ENCODE measurements at regions not wholly inside any gene's neighbourhood (a gene's known extent, or its start where the extent isn't known, plus 50 kb on each side); places are given as distances from the start of the nearest gene placed in this dataset.

- no peak for DNase-seq
Observed at GRCh38 chr4:11801466-11802446, 373.1 kb upstream of the HS3ST1 start.

- no peak for DNase-seq
Observed at GRCh38 chr4:11799196-11799595, 370.5 kb upstream of the HS3ST1 start.

DNA sequence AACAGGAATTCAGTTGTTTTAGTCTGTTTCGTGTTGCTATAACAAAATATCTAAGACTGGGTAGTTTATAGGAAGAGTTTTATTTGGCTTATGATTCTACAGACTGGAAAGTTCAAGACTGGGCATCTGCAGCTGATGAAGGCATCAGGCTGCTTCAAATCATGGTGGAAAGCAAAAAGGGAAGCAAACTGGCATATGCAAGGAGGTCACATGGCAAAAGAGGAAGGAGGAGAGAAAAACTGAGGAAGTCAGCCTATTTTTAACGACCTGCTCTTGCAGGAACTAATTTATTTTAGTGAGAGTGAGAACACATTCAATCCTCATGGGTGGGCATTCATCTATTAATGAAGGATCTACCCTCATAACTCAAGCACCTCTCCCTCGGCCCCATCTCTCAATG is 363.1 kb upstream of the HS3ST1 start:
- no peak for DNase-seq

DNA sequence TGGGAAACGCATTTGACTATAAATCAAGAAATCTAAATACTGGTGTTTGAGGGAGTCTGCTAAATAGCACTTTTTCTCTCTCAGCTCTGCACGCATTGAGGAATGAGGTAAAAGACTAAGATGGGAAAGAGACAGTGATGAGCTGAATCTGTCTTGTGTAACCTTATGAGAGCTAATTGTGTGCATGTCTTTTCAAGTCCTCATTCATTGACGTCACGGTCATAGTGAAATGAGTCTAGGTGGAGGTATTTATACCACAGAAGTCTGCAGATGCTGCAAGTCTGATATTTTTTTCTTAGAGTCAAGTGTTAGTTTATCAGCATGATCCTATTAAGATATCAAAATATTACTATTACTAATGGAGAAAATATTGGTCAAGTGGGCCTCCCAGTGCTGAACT is 361.5 kb upstream of the HS3ST1 start:
- no peak for DNase-seq

- no peak for DNase-seq
Observed at GRCh38 chr4:11783588-11783987, 354.9 kb upstream of the HS3ST1 start.

- DNase-seq: no peak
Observed at GRCh38 chr4:11782859-11783258, 354.2 kb upstream of the HS3ST1 start.

GRCh38 chr4:11777447-11777846 is 348.8 kb upstream of the HS3ST1 start:
- DNase-seq: no peak

DNA sequence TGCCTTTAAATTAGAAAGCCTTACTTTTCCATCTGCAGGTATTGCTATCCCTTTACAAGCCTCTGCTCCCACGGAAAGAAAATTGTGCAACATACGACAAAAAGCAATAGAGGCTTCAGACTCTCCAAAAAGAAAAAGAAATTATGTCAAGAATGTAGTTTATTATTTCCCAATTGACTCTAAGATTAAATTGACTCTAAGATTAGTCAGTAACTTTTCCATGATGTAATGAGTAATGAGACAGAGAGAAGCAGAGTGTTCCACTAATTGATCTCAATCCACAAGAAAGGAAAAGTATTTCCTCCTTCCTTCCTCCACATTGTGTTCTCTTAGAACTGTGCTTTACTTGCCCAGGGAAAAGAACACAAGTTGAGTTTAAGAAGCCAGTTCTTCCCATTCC is 345.7 kb upstream of the HS3ST1 start:
- DNase-seq: no peak

DNA sequence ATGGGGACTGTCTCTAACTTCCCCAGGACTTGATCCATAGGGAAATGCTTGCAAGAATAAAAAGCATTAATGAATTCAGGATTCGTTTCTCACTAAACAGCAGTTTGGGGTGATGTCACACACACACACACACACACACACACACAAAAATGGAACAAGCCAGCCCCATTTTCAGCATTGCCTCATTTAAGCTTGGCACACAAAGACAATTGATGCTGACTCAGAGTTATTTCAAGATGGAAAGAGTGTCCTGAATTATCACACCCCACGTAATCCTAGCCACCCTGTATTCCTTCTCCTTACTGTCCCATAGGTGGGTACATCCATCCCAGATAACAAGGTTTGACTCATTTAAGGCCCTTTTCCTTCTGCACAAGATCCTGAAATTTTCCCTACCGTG is 345.1 kb upstream of the HS3ST1 start:
- no peak for DNase-seq

DNA sequence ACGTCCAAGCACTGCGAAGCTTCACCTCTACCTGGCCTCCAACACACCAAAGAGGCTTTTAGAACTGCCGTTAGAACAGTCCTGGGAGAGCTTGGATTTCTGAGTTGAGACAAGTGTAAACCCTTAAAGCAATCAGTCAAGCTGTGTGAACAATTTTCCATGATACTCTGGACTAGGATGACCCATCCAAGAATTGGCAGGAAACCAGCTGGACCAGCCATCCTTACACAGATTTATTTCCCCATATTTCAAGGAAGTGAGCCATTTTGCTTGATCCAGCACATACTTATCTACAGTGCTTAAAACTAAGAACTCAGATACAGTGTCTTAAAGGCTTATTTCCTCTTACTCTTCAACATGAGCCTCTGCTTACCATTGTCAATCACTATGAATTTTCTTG is 340.7 kb upstream of the HS3ST1 start:
- DNase-seq: no peak

DNA sequence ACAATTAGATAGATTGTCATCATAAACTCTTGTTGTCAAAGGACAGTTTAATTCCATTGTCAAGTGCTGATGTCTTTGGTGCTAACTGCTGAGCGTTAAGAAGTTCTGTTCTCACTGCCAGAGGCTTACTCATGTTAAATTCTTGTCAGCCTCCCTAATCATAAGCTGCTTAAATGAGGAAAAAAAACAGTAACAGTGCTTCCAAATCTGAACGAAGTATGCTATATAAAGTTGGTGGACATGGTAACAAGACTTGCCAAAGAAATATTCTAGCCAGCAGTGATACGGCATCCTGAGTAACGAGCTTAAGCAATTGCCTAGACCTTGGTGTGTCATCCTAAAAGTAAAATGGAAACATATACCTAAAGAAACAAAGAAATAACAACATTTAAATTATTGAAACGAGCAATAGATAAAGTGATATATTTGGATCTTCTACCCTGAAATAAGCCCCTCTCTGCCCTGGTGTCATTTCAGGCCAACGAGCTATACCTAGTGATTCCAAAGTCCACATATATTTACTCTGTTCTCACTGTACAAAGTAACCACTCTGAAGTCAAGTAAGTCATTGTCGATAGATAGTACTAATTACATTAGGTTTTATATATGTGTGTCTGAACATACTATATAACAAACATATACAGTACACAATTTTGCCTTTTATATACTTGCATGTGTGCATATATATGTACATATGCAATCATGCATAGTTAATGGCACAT is 339.7 kb upstream of the HS3ST1 start:
- no peak for DNase-seq

- DNase-seq: no peak
Observed at GRCh38 chr4:11765849-11766453, 337.3 kb upstream of the HS3ST1 start.

- no peak for DNase-seq
Observed at GRCh38 chr4:11748164-11748872, 319.6 kb upstream of the HS3ST1 start.

GRCh38 chr4:11746734-11747133 is 318.0 kb upstream of the HS3ST1 start:
- DNase-seq: no peak

DNA sequence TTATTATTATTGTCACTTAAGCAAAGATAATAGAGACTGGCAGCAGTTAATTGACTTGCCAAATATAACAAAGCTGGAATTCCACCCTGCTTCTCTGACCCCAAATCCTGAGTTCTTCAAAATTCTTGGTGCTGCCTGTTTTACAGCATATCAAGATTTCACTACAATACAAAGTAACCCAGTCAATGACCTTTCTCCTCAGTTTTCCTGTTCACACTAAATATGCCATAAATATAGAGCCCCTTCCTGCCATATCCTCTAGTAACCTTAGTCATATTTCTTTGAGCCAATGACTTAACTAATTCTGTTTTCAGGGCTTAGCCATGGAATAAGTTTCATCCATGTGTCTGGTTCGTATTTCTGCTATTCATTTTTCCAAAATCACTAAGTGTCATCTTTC is 315.3 kb upstream of the HS3ST1 start:
- DNase-seq: no peak

- no peak for DNase-seq
Observed at GRCh38 chr4:11743236-11743635, 314.5 kb upstream of the HS3ST1 start.

GRCh38 chr4:11741190-11741652 is 312.5 kb upstream of the HS3ST1 start:
- no peak for DNase-seq

DNA sequence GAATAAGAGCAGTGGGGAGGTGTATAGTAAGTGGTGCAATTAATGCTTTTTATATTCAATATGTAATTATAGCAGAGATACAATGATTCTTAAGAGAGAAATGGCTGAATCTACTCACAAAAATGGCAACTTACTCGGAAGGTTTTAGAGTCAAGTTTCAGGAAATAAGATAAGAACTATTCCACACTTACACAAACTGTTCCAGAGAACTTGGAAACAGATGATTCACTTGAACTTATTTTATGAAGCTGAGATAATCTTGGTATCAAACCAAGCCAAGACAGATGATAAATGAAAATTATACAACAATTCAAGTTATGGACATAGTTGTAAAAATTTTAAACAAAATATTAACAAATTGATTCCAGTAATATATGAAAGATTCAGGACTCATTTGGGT is 311.3 kb upstream of the HS3ST1 start:
- no peak for DNase-seq

GRCh38 chr4:11736978-11737377 is 308.3 kb upstream of the HS3ST1 start:
- DNase-seq: no peak

DNA sequence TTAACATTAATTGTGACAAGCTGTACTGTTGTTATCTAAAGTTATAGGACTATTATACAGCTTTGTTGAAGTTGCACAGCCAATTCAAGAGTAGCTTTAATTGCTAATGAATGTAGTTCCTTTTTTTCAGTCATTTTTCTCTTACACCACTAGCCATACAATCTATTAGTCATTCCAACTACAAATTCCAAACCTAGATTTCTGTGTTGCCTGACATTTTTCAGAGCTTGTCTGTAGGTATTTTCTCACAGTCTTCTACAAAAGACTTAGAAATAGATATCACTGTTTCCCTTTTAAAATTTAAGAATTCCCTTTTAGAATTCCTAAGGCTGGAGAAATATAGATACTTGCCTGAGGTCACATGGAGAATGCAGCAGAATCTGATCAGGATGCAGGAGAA is 307.0 kb upstream of the HS3ST1 start:
- no peak for DNase-seq

DNA sequence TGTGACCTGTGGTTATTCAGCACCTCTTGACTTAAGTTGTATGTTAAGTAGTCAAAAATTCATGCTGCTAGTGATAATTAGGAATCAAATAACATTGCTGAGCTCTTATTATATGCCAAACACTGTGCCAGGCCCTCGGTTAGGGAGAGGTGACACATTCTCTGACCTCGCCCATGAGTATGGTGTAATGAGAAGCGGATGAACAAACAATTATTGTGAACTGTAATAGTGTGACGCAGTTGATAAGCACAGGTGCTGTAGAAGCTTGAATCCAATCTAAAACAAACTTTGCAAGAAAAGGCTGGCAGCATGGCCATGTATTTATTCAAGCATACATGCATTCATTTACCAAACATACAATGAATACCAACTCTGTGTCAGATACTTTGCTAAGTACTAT is 303.5 kb upstream of the HS3ST1 start:
- no peak for DNase-seq

- DNase-seq: no peak
Observed at GRCh38 chr4:11730545-11730944, 301.9 kb upstream of the HS3ST1 start.

GRCh38 chr4:11729548-11729947 is 300.9 kb upstream of the HS3ST1 start:
- DNase-seq: no peak

Data from 8988T (cell line).